ENCODE measurements at regions not wholly inside any gene's neighbourhood (a gene's known extent, or its start where the extent isn't known, plus 50 kb on each side); places are given as distances from the start of the nearest gene placed in this dataset.

GRCh38 chr10:7102557-7103349 lies 308.1 kb downstream of the SFMBT2 start:
- no peak for TF ChIP-seq CTCF (IDR thresholded peaks at IDR 0.05; ENCODE audit: insufficient read depth in 1 of 2, low read depth in 1 of 2, low read length in 1 of 2, severe bottlenecking in 1 of 2, unreplicated experiment in 1 of 2)
- Mint-ChIP-seq H3K27ac (ENCODE audit: unreplicated experiment) (no peak overlapping the region), H3K4me3 (ENCODE audit: unreplicated experiment) (no peak overlapping the region), H3K4me1 (ENCODE audit: low read depth, unreplicated experiment) (no peaks in the 10 kb centered on the region), H3K36me3 (ENCODE audit: insufficient read depth, unreplicated experiment) (no peaks in the 10 kb centered on the region), H3K9me3 (ENCODE audit: unreplicated experiment) (peaks cover 3% of the 10 kb centered on the region), H3K27me3 (ENCODE audit: insufficient read depth, unreplicated experiment) (peaks cover 7% of the 10 kb centered on the region)
- DNase-seq, result no peak
- no peaks in the 10 kb centered on the region for H3K9me3 ChIP-seq
- intact Hi-C loops (cut with micrococcal nuclease; ENCODE audit: unreplicated experiment), result no loop called here
- POLR2A ChIA-PET, result no interaction called here
- H3K4me1 ChIP-seq, result no peaks in the 10 kb centered on the region
- no peak overlapping the region for H3K4me3 ChIP-seq (ENCODE audit: low read depth, low read length)
- no peaks in the 10 kb centered on the region for H3K36me3 ChIP-seq (ENCODE audit: control insufficient read depth, insufficient read depth, low read length)
- CTCF ChIA-PET, result interaction anchor here (0.6 kb wide), 1 partner anchor 75 kb away, joined by 3 read pairs; no protein-coding TSS in a partner anchor
- no peaks in the 10 kb centered on the region for H3K27me3 ChIP-seq (replicated peaks; ENCODE audit: control insufficient read depth, insufficient read depth, low read length)
- no TSS peak for BruUV-seq (replicated peaks)

- H3K27me3 ChIP-seq (replicated peaks; ENCODE audit: control insufficient read depth, insufficient read depth, low read length), result no peaks in the 10 kb centered on the region
- Mint-ChIP-seq H3K4me1 (ENCODE audit: low read depth, unreplicated experiment) (no peaks in the 10 kb centered on the region), H3K27ac (ENCODE audit: unreplicated experiment) (no peak overlapping the region), H3K9me3 (ENCODE audit: unreplicated experiment) (no peaks in the 10 kb centered on the region), H3K36me3 (ENCODE audit: insufficient read depth, unreplicated experiment) (no peaks in the 10 kb centered on the region), H3K4me3 (ENCODE audit: unreplicated experiment) (no peak overlapping the region), H3K27me3 (ENCODE audit: insufficient read depth, unreplicated experiment) (peaks cover 7% of the 10 kb centered on the region)
- H3K36me3 ChIP-seq (ENCODE audit: control insufficient read depth, insufficient read depth, low read length), result no peaks in the 10 kb centered on the region
- CTCF ChIA-PET, result interaction anchor here (0.6 kb wide), 1 partner anchor 75 kb away, joined by 3 read pairs; no protein-coding TSS in a partner anchor
- H3K4me1 ChIP-seq, result no peaks in the 10 kb centered on the region
- DNase-seq, result no peak
- BruUV-seq (replicated peaks), result no TSS peak
- H3K9me3 ChIP-seq, result no peaks in the 10 kb centered on the region
- intact Hi-C loops (cut with micrococcal nuclease; ENCODE audit: unreplicated experiment), result no loop called here
- TF ChIP-seq CTCF (IDR thresholded peaks at IDR 0.05; ENCODE audit: insufficient read depth in 1 of 2, low read depth in 1 of 2, low read length in 1 of 2, severe bottlenecking in 1 of 2, unreplicated experiment in 1 of 2), result no peak
- POLR2A ChIA-PET, result no interaction called here
- no peak overlapping the region for H3K4me3 ChIP-seq (ENCODE audit: low read depth, low read length)
Measured at GRCh38 chr10:7102084-7102483, 308.8 kb downstream of the SFMBT2 start.

GRCh38 chr10:7101451-7101850 lies 309.4 kb downstream of the SFMBT2 start:
- H3K36me3 ChIP-seq (ENCODE audit: control insufficient read depth, insufficient read depth, low read length), result no peaks in the 10 kb centered on the region
- ChIA-PET CTCF (no interaction called here), POLR2A (no interaction called here)
- intact Hi-C loops (cut with micrococcal nuclease; ENCODE audit: unreplicated experiment), result no loop called here
- Mint-ChIP-seq H3K4me1 (ENCODE audit: low read depth, unreplicated experiment) (no peaks in the 10 kb centered on the region), H3K36me3 (ENCODE audit: insufficient read depth, unreplicated experiment) (no peaks in the 10 kb centered on the region), H3K4me3 (ENCODE audit: unreplicated experiment) (no peak overlapping the region), H3K9me3 (ENCODE audit: unreplicated experiment) (no peaks in the 10 kb centered on the region), H3K27ac (ENCODE audit: unreplicated experiment) (no peak overlapping the region), H3K27me3 (ENCODE audit: insufficient read depth, unreplicated experiment) (peaks cover 7% of the 10 kb centered on the region)
- H3K9me3 ChIP-seq, result no peaks in the 10 kb centered on the region
- TF ChIP-seq CTCF (IDR thresholded peaks at IDR 0.05; ENCODE audit: insufficient read depth in 1 of 2, low read depth in 1 of 2, low read length in 1 of 2, severe bottlenecking in 1 of 2, unreplicated experiment in 1 of 2), result no peak
- no TSS peak for BruUV-seq (replicated peaks)
- no peak for DNase-seq
- H3K4me1 ChIP-seq, result no peaks in the 10 kb centered on the region
- H3K27me3 ChIP-seq (replicated peaks; ENCODE audit: control insufficient read depth, insufficient read depth, low read length), result no peaks in the 10 kb centered on the region
- H3K4me3 ChIP-seq (ENCODE audit: low read depth, low read length), result no peak overlapping the region
